ENCODE measurements at regions not wholly inside any gene's neighbourhood (a gene's known extent, or its start where the extent isn't known, plus 50 kb on each side); places are given as distances from the start of the nearest gene placed in this dataset.

DNA sequence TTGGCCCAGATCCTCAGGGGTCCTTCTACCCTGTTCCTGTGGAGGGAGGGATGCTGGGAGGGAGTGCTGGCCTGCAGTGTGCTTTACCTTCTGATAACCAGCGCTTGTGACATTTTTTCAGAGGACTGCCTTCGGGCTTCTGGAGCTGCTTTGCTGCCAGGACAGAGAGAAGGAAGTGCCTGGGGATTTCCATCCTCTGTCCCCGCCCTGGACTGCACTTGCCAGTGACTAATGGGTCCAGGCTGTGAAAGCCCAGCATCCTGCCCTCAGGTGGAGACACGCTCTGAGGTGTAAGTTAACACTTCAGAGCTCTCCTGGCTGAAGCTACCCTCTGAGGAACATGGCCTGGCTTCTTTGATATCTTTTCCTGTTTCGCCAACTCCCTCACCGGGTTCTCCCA lies 158.7 kb upstream of the SYT13 start:
- H3K4me3 ChIP-seq (ENCODE audit: low read length): no peak overlapping the region
- DNase-seq: no peak
- no peaks in the 10 kb centered on the region for H3K9me2 ChIP-seq (replicated peaks; ENCODE audit: insufficient read depth, low read length)
- no peaks in the 10 kb centered on the region for H3K36me3 ChIP-seq (replicated peaks; ENCODE audit: insufficient read depth, low read length)
- H2AFZ ChIP-seq (ENCODE audit: low read length): no peak overlapping the region
- no peaks in the 10 kb centered on the region for H3K79me2 ChIP-seq (ENCODE audit: low read length)
- no peak overlapping the region for H3K9ac ChIP-seq (ENCODE audit: low read length)
- no peak overlapping the region for H3K27ac ChIP-seq (ENCODE audit: low read length)
- no peak overlapping the region for H3K4me2 ChIP-seq (ENCODE audit: low read depth, low read length)
- H3F3A ChIP-seq (ENCODE audit: insufficient read depth, low read length): no peaks in the 10 kb centered on the region
- H3K27me3 ChIP-seq (replicated peaks; ENCODE audit: insufficient read depth, low read length): peaks cover 14% of the 10 kb centered on the region
- no peaks in the 10 kb centered on the region for H3K4me1 ChIP-seq (ENCODE audit: low read length)
- no peaks in the 10 kb centered on the region for H4K20me1 ChIP-seq (ENCODE audit: insufficient read depth, low read length)
- H3K9me3 ChIP-seq (replicated peaks; ENCODE audit: insufficient read depth, low read length): no peaks in the 10 kb centered on the region
- TF ChIP-seq EZH2 (optimal IDR thresholded peaks at IDR 0.05; ENCODE audit: low read depth, low read length) (no peak), EZH2phosphoT487 (IDR thresholded peaks at IDR 0.05; ENCODE audit: low read length) (no peak), CTCF (IDR thresholded peaks at IDR 0.05; ENCODE audit: low read length) (no peak)

GRCh38 chr11:45440111-45440510 lies 154.0 kb upstream of the SYT13 start:
- Histone ChIP-seq H3K9me3 (replicated peaks; ENCODE audit: insufficient read depth, low read length) (no peaks in the 10 kb centered on the region), H3K9ac (ENCODE audit: low read length) (no peak overlapping the region), H2AFZ (ENCODE audit: low read length) (no peak overlapping the region), H3K27me3 (replicated peaks; ENCODE audit: insufficient read depth, low read length) (no peaks in the 10 kb centered on the region; the same call in 1 of the 2 replicates), H3K4me3 (ENCODE audit: low read length) (no peak overlapping the region), H4K20me1 (ENCODE audit: insufficient read depth, low read length) (no peaks in the 10 kb centered on the region), H3K4me1 (ENCODE audit: low read length) (no peaks in the 10 kb centered on the region), H3K79me2 (ENCODE audit: low read length) (no peaks in the 10 kb centered on the region), H3K9me2 (replicated peaks; ENCODE audit: insufficient read depth, low read length) (no peaks in the 10 kb centered on the region), H3K36me3 (replicated peaks; ENCODE audit: insufficient read depth, low read length) (no peaks in the 10 kb centered on the region), H3K27ac (ENCODE audit: low read length) (no peak overlapping the region), H3F3A (ENCODE audit: insufficient read depth, low read length) (no peaks in the 10 kb centered on the region), H3K4me2 (ENCODE audit: low read depth, low read length) (no peak overlapping the region)
- no peak for DNase-seq
- TF ChIP-seq EZH2 (optimal IDR thresholded peaks at IDR 0.05; ENCODE audit: low read depth, low read length) (no peak), EZH2phosphoT487 (IDR thresholded peaks at IDR 0.05; ENCODE audit: low read length) (no peak)

DNA sequence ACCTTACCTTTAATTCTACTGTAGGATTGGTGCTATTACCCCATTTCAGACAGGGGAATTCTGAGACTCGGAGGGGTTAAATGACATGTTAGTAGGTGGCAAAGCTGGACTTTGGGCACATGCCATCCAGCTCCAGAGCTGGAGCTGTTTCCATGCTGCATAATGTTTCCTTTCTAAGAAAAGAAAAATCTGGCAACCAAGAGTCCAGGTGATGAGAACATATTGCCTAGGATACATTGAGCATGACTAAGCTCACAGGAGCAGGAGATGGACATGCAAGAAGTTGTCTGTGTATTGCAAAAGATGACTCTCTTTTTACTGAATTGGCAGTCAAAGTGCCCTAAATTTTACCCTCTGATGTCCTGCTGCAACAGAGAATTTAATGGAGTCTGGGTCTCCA lies 150.8 kb upstream of the SYT13 start:
- H3K27me3 ChIP-seq (replicated peaks; ENCODE audit: insufficient read depth, low read length): no peaks in the 10 kb centered on the region

More for the DNA sequence above, 150.8 kb upstream of the SYT13 start:
- no peaks in the 10 kb centered on the region for H3F3A ChIP-seq (ENCODE audit: insufficient read depth, low read length)
- H2AFZ ChIP-seq (ENCODE audit: low read length): no peak overlapping the region
- H4K20me1 ChIP-seq (ENCODE audit: insufficient read depth, low read length): no peaks in the 10 kb centered on the region
- H3K9me2 ChIP-seq (replicated peaks; ENCODE audit: insufficient read depth, low read length): no peaks in the 10 kb centered on the region
- H3K79me2 ChIP-seq (ENCODE audit: low read length): no peaks in the 10 kb centered on the region
- H3K9me3 ChIP-seq (replicated peaks; ENCODE audit: insufficient read depth, low read length): no peaks in the 10 kb centered on the region
- H3K36me3 ChIP-seq (replicated peaks; ENCODE audit: insufficient read depth, low read length): no peaks in the 10 kb centered on the region
- H3K27ac ChIP-seq (ENCODE audit: low read length): no peak overlapping the region
- no peak overlapping the region for H3K9ac ChIP-seq (ENCODE audit: low read length)
- no peak for DNase-seq
- no peaks in the 10 kb centered on the region for H3K4me1 ChIP-seq (ENCODE audit: low read length)
- H3K4me2 ChIP-seq (ENCODE audit: low read depth, low read length): no peak overlapping the region
- H3K4me3 ChIP-seq (ENCODE audit: low read length): no peak overlapping the region
- TF ChIP-seq EZH2phosphoT487 (IDR thresholded peaks at IDR 0.05; ENCODE audit: low read length) (no peak), CTCF (IDR thresholded peaks at IDR 0.05; ENCODE audit: low read length) (no peak), EZH2 (optimal IDR thresholded peaks at IDR 0.05; ENCODE audit: low read depth, low read length) (no peak)

Measured in MM.1S (cell line).